ENCODE measurements at regions not wholly inside any gene's neighbourhood (a gene's known extent, or its start where the extent isn't known, plus 50 kb on each side); places are given as distances from the start of the nearest gene placed in this dataset.

DNA sequence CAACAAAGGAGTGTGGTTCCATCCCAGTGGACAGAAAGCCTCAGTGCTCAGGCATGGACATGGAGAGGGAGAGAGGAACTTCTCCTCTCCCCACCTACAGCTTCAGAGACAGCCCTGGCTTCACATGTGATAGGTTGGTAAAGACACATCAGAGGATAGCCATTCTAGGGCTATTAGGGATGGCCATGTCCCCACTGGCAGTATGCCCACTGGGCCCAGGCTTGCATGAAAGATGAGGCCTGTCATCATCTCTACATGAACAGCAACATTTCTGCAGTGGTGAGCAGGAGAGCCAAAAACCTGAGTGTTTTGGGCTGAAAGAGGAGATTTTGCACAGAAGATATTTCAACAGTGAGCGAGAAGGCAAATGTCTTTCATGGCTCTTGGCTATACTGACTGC, 517.2 kb downstream of the NR4A2 start (continued):
- TF ChIP-seq ZNF660 (tag by site-specific recombination; IDR thresholded peaks at IDR 0.05) (no peak), ZXDB (tag by site-specific recombination; IDR thresholded peaks at IDR 0.05) (no peak), ZNF747 (tag by site-specific recombination; IDR thresholded peaks at IDR 0.05) (no peak), ZBTB20 (tag by site-specific recombination; IDR thresholded peaks at IDR 0.05) (no peak), SCRT1 (tag by site-specific recombination; IDR thresholded peaks at IDR 0.05; ENCODE audit: borderline replicate concordance) (no peak), ZNF530 (tag by site-specific recombination; IDR thresholded peaks at IDR 0.05; ENCODE audit: low read depth) (no peak)
- TF ChIP-seq, protein P1, sequence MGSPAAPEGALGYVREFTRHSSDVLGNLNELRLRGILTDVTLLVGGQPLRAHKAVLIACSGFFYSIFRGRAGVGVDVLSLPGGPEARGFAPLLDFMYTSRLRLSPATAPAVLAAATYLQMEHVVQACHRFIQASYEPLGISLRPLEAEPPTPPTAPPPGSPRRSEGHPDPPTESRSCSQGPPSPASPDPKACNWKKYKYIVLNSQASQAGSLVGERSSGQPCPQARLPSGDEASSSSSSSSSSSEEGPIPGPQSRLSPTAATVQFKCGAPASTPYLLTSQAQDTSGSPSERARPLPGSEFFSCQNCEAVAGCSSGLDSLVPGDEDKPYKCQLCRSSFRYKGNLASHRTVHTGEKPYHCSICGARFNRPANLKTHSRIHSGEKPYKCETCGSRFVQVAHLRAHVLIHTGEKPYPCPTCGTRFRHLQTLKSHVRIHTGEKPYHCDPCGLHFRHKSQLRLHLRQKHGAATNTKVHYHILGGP (tag by site-specific recombination; IDR thresholded peaks at IDR 0.05), result no peak
- TF ChIP-seq, protein P2, sequence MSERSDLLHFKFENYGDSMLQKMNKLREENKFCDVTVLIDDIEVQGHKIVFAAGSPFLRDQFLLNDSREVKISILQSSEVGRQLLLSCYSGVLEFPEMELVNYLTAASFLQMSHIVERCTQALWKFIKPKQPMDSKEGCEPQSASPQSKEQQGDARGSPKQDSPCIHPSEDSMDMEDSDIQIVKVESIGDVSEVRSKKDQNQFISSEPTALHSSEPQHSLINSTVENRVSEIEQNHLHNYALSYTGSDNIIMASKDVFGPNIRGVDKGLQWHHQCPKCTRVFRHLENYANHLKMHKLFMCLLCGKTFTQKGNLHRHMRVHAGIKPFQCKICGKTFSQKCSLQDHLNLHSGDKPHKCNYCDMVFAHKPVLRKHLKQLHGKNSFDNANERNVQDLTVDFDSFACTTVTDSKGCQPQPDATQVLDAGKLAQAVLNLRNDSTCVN (tag by site-specific recombination; optimal IDR thresholded peaks at IDR 0.05), result no peak

DNA sequence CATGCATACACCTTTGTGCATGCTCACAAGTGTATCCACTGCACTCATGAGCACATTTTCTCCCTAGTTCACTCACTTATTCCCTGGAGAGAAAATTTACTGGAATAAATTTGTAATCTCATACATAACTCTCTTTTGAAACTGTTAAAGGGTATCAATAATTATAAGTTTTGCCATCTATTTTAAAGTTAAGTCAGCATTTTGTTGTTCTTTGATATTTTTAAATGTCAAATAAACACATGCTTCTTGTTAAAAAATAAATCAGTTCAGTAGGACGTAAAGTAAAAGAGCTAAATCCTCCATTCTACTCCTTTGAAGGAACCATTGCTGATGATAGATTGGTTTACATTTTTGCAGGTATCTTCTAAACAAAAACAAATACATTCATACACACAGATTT, 522.1 kb downstream of the NR4A2 start:
- TF ChIP-seq HOXC10 (CRISPR knock-in tag; IDR thresholded peaks at IDR 0.05), result no peak
- TF ChIP-seq, protein P3, sequence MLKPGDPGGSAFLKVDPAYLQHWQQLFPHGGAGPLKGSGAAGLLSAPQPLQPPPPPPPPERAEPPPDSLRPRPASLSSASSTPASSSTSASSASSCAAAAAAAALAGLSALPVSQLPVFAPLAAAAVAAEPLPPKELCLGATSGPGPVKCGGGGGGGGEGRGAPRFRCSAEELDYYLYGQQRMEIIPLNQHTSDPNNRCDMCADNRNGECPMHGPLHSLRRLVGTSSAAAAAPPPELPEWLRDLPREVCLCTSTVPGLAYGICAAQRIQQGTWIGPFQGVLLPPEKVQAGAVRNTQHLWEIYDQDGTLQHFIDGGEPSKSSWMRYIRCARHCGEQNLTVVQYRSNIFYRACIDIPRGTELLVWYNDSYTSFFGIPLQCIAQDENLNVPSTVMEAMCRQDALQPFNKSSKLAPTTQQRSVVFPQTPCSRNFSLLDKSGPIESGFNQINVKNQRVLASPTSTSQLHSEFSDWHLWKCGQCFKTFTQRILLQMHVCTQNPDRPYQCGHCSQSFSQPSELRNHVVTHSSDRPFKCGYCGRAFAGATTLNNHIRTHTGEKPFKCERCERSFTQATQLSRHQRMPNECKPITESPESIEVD (tag by site-specific recombination; IDR thresholded peaks at IDR 0.05), result no peak
- TF ChIP-seq ZNF391 (tag by site-specific recombination; IDR thresholded peaks at IDR 0.05; ENCODE audit: borderline replicate concordance, low read depth), result no peak
- TF ChIP-seq FEZF1 (tag by site-specific recombination; IDR thresholded peaks at IDR 0.05), result no peak
- TF ChIP-seq, protein P4, sequence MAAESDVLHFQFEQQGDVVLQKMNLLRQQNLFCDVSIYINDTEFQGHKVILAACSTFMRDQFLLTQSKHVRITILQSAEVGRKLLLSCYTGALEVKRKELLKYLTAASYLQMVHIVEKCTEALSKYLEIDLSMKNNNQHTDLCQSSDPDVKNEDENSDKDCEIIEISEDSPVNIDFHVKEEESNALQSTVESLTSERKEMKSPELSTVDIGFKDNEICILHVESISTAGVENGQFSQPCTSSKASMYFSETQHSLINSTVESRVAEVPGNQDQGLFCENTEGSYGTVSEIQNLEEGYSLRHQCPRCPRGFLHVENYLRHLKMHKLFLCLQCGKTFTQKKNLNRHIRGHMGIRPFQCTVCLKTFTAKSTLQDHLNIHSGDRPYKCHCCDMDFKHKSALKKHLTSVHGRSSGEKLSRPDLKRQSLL (tag by site-specific recombination; IDR thresholded peaks at IDR 0.05), result no peak
- TF ChIP-seq ZNF174 (tag by site-specific recombination; IDR thresholded peaks at IDR 0.05), result no peak
- TF ChIP-seq, protein P5, sequence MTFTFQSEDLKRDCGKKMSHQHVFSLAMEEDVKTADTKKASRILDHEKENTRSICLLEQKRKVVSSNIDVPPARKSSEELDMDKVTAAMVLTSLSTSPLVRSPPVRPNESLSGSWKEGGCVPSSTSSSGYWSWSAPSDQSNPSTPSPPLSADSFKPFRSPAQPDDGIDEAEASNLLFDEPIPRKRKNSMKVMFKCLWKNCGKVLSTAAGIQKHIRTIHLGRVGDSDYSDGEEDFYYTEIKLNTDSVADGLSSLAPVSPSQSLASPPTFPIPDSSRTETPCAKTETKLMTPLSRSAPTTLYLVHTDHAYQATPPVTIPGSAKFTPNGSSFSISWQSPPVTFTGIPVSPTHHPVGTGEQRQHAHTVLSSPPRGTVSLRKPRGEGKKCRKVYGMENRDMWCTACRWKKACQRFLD (tag by site-specific recombination; IDR thresholded peaks at IDR 0.05), result no peak
- TF ChIP-seq, protein P6, sequence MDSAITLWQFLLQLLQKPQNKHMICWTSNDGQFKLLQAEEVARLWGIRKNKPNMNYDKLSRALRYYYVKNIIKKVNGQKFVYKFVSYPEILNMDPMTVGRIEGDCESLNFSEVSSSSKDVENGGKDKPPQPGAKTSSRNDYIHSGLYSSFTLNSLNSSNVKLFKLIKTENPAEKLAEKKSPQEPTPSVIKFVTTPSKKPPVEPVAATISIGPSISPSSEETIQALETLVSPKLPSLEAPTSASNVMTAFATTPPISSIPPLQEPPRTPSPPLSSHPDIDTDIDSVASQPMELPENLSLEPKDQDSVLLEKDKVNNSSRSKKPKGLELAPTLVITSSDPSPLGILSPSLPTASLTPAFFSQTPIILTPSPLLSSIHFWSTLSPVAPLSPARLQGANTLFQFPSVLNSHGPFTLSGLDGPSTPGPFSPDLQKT (IDR thresholded peaks at IDR 0.05; ENCODE audit: borderline replicate concordance, low read depth, low read length), result no peak
- no peak for TF ChIP-seq ZNF785 (tag by site-specific recombination; IDR thresholded peaks at IDR 0.05)
- TF ChIP-seq ZNF555 (tag by site-specific recombination; conservative IDR thresholded peaks at IDR 0.05), result no peak
- TF ChIP-seq, protein P7, sequence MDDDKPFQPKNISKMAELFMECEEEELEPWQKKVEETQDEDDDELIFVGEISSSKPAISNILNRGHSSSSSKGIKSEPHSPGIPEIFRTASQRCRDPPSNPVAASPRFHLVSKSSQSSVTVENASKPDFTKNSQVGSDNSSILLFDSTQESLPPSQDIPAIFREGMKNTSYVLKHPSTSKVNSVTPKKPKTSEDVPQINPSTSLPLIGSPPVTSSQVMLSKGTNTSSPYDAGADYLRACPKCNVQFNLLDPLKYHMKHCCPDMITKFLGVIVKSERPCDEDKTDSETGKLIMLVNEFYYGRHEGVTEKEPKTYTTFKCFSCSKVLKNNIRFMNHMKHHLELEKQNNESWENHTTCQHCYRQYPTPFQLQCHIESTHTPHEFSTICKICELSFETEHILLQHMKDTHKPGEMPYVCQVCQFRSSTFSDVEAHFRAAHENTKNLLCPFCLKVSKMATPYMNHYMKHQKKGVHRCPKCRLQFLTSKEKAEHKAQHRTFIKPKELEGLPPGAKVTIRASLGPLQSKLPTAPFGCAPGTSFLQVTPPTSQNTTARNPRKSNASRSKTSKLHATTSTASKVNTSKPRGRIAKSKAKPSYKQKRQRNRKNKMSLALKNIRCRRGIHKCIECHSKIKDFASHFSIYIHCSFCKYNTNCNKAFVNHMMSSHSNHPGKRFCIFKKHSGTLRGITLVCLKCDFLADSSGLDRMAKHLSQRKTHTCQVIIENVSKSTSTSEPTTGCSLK (tag by site-specific recombination; IDR thresholded peaks at IDR 0.05), result no peak
- TF ChIP-seq YY1 (tag by site-specific recombination; IDR thresholded peaks at IDR 0.05), result no peak
- no peak for TF ChIP-seq ZNF394 (tag by site-specific recombination; IDR thresholded peaks at IDR 0.05; ENCODE audit: borderline replicate concordance)
- no peak for TF ChIP-seq ZBTB21 (tag by site-specific recombination; IDR thresholded peaks at IDR 0.05)
- no peak for TF ChIP-seq ZFP37 (tag by site-specific recombination; IDR thresholded peaks at IDR 0.05)
- no peaks in the 10 kb centered on the region for H3K9me3 ChIP-seq (ENCODE audit: control insufficient read depth, insufficient read depth, low read depth, low read length)
- H3K36me3 ChIP-seq (ENCODE audit: control insufficient read depth in 2 of 2, insufficient read depth in 1 of 2, low read length in 2 of 2), result no peaks in the 10 kb centered on the region
- ChIA-PET CTCF (no interaction called here), POLR2A (no interaction called here)
- H3K27ac ChIP-seq (ENCODE audit: extremely low read depth, low read depth, low read length), result no peak overlapping the region
- H3K4me1 ChIP-seq (ENCODE audit: control insufficient read depth, insufficient read depth, low read length), result no peaks in the 10 kb centered on the region
- H3K4me3 ChIP-seq (ENCODE audit: low read depth, low read length), result no peak overlapping the region
